HG02763 (cell line): ENCODE measurements at regions not wholly inside any gene's neighbourhood (a gene's known extent, or its start where the extent isn't known, plus 50 kb on each side); places are given as distances from the start of the nearest gene placed in this dataset.
"Not testable (repeated sequence)": the region's sequence is repeated elsewhere in the genome, so short reads cannot be mapped to it uniquely, and the experiment has no call there.

Source experiments
- ATAC-seq: cut with Tn5 transposase; IDR thresholded peaks from one replicate; pipeline ENCODE4 v1.9.1; 2021; ENCODE audit warnings: mild to moderate bottlenecking, moderate library complexity; ENCODE audit not compliant: unreplicated experiment

DNA sequence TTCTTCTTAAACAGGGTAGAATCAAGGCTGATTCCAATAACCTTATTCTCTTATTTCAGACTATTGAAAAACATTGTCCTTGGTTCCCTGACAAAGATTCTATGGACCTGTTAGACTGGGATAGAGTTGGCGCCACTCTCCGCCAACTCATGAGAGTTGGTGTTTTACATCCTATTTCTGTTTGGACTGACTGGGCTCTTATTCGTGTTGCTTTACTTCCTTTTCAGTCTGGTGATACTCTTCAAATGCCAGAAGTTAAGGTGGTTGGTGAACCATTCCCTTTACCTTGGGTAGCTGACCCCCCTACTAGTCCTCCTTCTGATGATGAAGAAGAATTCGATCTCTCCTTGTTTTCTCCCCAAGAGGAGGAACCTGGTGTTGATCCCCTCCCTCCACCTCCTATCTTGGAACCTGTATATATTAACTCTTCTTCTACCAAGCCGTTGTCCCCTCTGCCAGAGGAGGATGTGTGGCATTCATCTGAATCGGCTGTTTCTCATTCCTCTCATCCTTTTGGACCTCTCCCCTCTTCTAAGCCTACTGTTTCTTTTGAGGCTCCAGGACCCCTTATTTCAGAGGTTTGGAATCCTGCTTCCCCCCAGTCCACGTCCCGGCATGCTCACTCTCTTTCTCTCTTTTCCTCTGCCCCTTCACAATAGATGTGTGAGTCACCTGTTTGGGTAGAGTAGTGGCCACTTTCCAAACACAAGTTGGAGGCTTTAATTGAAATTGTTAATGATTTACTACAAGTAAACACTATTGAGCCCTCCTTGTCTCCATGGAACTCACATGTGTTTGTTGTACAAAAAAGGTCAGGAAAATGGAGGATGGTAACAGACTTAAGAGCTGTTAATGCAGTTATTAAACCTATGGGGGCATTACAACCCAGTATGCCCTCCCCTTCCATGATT is 585.7 kb downstream of the NSUN3 start:
- not testable (repeated sequence) for ATAC-seq

DNA sequence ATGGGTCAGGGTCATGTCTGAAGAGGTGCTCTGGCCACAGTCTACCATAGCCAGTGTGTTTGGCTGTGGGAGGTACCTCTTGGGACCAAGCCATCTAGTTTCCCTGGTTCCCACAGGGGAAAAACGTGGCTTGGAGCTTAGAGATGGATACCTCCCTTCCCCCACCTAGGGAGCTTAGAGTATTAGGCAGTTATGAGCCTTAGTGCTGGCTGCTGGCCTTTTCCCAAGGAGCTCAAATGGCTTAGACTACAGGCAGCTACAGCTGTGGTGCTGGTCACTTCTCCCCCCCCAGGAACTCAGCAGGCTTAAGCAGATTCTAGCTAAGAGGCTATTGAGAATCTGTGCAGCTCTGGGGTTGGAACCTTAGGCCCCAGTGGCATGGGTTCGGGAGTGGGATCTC is 591.2 kb downstream of the NSUN3 start:
- no peak for ATAC-seq

GRCh38 chr3:94665922-94666321 is 603.1 kb downstream of the NSUN3 start:
- ATAC-seq: no peak

GRCh38 chr3:94671078-94671477 is 608.2 kb downstream of the NSUN3 start:
- no peak for ATAC-seq

DNA sequence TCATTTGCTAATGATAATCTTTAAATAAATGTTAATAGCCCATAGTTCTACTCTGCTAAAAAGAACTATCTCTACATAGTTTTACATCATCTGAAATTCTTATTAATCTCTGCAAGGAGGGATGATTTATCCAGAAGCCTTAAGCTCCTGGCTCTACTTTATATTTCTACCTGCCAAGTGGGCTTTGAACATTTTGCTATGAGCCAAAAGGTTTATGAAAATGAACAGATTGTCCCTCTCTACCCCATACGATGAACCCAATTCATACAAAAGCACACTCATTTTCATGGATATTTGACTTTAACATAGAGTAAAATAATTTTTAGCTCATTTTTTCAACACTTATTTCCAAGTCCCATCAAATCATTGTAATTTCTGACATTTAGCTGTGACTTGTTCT is 611.0 kb downstream of the NSUN3 start:
- no peak for ATAC-seq

DNA sequence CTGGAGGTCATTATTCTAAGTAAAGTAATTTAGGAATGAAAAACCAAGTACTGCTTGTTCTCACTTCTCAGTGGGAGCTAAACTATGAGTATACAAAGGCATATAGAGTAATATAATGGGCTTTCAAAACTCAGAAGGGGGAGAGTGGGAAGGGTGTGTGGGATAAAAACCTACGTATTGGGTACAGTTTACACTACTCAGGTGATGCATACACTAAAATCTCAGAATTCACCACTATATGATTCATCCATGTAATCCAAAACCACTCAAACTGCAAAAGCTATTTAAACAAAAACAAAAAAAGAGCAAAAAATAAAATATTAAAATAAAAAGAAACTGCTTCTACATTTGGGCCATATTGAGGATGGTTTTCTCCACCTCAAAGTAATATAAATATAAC is 623.3 kb downstream of the NSUN3 start:
- ATAC-seq: no peak

DNA sequence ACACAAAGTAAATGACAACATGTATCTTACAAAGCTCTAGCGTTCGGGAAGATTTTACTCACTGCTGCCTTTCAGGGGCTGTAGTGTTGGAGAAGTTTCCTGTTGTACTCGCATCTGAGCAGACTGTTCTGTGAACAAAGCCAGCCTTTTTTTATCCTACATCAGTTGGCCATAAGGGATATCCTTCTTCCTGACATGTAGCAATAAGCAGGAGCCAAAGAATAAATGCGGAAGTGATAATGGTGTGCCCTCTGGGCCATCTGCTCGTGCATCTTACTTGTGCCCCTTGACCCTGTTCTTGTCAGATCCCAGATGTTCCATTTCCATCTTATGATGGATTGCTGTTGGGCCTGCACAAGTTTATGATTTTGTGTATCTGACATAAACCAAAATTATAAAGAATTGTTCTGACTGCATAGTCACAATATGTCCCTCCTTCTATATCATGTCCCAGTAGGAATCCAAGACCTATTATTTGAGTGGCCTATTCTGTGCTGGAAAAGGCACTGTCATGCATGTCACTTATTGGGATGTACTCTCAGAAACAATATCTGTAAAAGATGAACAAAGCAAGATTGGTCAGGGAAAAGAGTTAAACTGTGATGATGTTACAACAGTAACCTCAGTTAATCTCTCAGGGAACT is 631.3 kb downstream of the NSUN3 start:
- no peak for ATAC-seq

DNA sequence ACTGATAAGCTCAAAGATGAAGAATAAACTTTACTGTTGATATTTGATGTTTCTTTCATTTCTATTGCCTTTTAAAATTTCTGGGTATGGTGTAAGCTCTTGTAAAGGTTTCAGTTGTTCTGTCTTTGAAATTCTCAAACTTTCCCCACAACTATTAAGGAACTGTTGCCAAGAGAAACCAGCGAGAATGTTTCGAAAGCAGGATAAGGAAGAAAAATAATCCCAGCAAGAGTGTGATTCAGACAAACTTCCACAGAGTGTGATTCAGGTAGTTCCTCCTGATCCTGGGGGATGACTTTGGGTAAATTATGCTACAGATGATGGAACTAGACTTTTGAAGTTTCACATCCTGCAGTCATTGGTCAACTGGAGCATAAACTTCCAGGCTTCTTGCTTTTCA is 632.0 kb downstream of the NSUN3 start:
- ATAC-seq: no peak

DNA sequence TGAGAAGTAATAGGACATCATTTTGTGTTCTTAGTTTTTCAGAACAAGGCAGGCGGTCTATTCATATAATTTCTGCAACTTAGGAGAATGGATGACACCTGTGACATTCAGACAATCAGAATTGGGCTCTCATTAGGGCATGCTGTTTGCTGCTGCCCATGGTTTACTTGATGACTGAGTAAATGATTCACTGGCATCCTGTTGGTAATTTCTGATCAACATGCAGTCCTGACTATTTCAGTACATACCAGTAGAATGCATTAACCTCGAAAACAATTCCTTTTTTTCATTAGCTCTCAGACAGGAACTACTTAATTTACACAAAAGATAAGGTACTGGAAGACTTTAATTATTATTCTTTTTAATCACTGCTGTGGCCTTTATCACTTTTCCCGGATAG is 641.6 kb downstream of the NSUN3 start:
- no peak for ATAC-seq

- ATAC-seq: no peak
Measured at GRCh38 chr3:94709249-94709902, 646.5 kb downstream of the NSUN3 start.

DNA sequence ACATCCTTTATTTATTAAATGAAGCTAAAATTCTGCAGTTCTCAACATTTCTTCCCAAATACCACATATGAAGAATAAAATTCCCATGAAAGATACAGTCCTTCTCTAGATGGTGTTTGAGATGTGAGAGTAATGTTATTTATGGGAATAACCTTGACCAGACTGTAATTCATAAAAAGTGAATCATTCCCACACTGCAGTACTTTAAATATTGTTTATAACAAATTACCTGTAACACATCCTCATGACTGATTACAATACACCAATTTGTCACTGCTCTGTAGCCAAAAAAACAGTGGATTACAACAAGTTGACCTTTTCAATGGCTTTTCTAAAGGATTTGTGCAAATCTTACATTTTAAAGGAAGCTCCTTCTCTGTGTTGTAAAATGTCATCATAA is 651.3 kb downstream of the NSUN3 start:
- no peak for ATAC-seq

- no peak for ATAC-seq
Measured at GRCh38 chr3:94716326-94717018, 653.6 kb downstream of the NSUN3 start.

GRCh38 chr3:94734206-94734605 is 671.3 kb downstream of the NSUN3 start:
- ATAC-seq: no peak

DNA sequence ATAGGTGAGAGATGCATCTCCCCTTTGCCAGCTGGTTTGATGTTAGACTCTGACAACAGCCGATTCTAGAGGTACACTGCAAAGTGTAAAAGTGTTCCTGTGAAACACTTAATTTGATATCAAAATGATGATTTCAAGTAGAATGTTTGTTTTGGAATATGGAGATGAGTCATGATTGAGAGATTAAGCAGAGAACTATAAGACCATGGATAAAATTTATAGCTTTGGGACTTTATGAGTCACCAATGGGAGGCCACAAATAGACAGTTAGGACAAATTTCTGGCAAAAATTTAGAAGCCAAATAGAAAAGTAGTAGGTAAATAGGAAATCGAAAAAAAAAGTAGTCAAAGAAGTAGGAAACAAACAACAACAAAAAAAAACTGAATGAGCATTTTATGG is 672.5 kb downstream of the NSUN3 start:
- no peak for ATAC-seq

GRCh38 chr3:94737116-94737515 is 674.3 kb downstream of the NSUN3 start:
- no peak for ATAC-seq

GRCh38 chr3:94739420-94739819 is 676.6 kb downstream of the NSUN3 start:
- no peak for ATAC-seq

- ATAC-seq: no peak
Measured at GRCh38 chr3:94758751-94759150, 695.9 kb downstream of the NSUN3 start.

- no peak for ATAC-seq
Measured at GRCh38 chr3:94772402-94772801, 709.5 kb downstream of the NSUN3 start.

DNA sequence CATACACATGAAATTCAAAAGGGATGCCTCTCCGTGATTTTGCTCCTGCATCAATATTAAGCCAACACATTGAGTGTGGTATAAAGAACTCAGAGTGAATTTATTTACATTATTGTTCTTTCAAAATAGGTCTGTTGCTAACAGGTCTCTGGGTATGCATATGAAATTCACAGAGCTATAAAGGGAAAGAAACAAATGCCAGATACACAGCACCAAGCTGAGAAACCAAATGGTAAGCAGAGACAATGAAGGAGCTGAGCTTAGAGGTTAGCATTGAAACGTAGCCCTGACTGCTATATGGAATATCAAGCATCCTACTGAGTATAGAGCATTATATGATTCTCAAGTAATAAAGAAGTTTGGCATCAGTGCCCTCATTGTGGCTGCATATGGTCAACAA is 712.9 kb downstream of the NSUN3 start:
- ATAC-seq: no peak

GRCh38 chr3:94776401-94776915 is 713.6 kb downstream of the NSUN3 start:
- ATAC-seq: no peak

DNA sequence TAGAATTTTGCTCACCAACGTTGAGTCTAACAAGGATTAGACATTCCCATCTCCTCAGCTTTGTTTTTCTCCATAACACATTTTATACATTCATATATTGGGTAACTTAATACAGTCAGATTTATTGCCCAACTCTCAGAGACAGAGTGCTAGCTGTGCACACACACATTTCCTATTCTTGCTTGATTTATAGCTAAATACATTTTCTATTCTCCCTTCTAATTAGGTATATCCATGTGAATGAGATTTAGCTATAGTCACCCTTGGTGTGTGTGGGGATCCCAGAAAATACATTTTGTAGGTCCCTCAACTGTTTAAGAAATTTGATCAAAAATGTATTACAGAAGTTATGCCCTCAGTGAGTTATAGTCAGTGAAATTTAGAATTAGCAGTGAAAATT is 715.4 kb downstream of the NSUN3 start:
- no peak for ATAC-seq
